GM20000 (cell line): ENCODE measurements at regions not wholly inside any gene's neighbourhood (a gene's known extent, or its start where the extent isn't known, plus 50 kb on each side); places are given as distances from the start of the nearest gene placed in this dataset.

Source experiments
- DNase-seq: peaks from one replicate; pipeline ENCODE4 v3.0.0; 2012; ENCODE audit warnings: low spot score
- CTCF ChIP-seq: IDR thresholded peaks from 2 replicates; pipeline ENCODE4 v1.5.1; 2012; ENCODE audit warnings: mild to moderate bottlenecking, control low read depth; ENCODE audit errors: extremely low read depth, missing control alignments

DNA sequence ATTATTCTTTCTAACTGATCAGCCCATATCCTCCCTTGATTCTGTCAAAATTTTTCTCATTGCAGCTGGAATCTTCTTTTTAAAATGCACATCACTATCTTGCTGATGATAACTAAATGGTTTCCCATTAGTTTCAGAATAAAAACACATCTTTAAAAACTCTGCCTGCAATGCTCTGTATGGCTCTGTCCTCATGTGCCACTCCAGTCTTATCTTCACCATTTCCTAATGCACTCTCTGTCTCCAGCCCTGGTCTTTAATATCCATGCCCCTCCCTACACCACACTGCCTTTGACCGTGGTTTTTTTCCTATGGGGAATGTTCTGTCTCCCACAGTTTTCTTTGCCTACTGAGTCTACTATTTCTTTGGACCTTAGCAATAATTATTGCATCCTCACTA lies 244.1 kb upstream of the ARSJ start:
- DNase-seq: no peak
- TF ChIP-seq CTCF: no peak

DNA sequence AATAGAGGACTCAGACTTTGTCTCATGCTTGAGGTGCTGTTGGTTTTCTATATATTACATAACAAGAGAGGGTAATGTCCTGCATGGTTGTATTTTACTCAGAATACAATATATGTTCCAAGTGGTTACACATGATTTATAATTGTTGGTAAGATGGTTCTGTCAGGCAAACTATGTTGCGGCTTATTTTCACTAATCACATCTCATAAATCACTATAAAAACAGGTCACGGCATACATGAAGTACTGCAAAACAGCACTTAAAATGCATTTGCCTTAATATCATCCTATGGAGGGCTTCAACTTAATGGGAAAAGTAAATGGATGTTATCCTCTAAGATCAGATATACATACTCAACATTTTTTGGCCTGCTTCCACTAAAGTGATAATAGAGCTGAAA lies 246.0 kb upstream of the ARSJ start:
- no peak for DNase-seq
- no peak for TF ChIP-seq CTCF

DNA sequence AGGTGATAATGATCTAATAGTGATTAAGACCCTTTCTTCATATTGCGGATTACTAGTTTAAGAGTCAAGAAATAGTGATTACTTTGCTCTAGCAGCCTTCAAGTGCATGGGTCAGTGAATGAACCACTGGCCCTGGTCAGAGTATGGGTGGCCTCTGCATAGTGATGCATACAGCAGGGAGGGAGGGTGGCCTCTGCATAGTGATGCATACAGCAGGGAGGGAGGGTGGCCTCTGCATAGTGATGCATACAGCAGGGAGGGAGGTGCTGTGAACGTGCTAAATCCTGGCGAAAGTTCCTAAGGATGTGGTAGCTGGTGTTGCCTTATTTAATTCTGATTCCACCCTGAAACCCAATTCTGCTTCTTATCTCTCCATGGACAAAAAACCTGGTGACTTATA lies 246.7 kb upstream of the ARSJ start:
- DNase-seq: no peak
- no peak for TF ChIP-seq CTCF

GRCh38 chr4:114226968-114227760 lies 247.7 kb upstream of the ARSJ start:
- no peak for DNase-seq
- no peak for TF ChIP-seq CTCF

GRCh38 chr4:114229706-114230105 lies 250.3 kb upstream of the ARSJ start:
- no peak for DNase-seq
- no peak for TF ChIP-seq CTCF

- no peak for TF ChIP-seq CTCF
- DNase-seq: no peak
Measured at GRCh38 chr4:114236171-114236769, 256.8 kb upstream of the ARSJ start.

GRCh38 chr4:114237997-114238396 lies 258.6 kb upstream of the ARSJ start:
- no peak for DNase-seq
- TF ChIP-seq CTCF: no peak
